ENCODE measurements at regions not wholly inside any gene's neighbourhood (a gene's known extent, or its start where the extent isn't known, plus 50 kb on each side); places are given as distances from the start of the nearest gene placed in this dataset.

GRCh38 chr6:166750108-166750793, 123.2 kb upstream of the RPS6KA2 start:
- Histone ChIP-seq H4K20me1 (ENCODE audit: low read depth) (no peaks in the 10 kb centered on the region), H3K27me3 (no peaks in the 10 kb centered on the region), H3K9ac (no peak overlapping the region), H3K79me2 (ENCODE audit: low read depth) (no peaks in the 10 kb centered on the region), H3F3A (ENCODE audit: low read depth) (peaks cover 20% of the 10 kb centered on the region), H3K36me3 (no peaks in the 10 kb centered on the region), H3K9me3 (ENCODE audit: low read depth) (no peaks in the 10 kb centered on the region), H3K4me2 (no peak overlapping the region), H3K27ac (no peak overlapping the region), H3K4me1 (peaks cover 24% of the 10 kb centered on the region), H3K4me3 (no peak overlapping the region), H2AFZ (replicated peaks) (no peak overlapping the region)
- no peak for TF ChIP-seq EZH2phosphoT487 (IDR thresholded peaks at IDR 0.05)
- TF ChIP-seq CTCF (IDR thresholded peaks at IDR 0.05), result no peak
- no peak for TF ChIP-seq EZH2 (IDR thresholded peaks at IDR 0.05)
- H3K4me3 Mint-ChIP-seq, result peak overlapping the region; percentile 1
- peak overlapping the region; percentile 18 for H3K27ac Mint-ChIP-seq
- no peaks in the 10 kb centered on the region for H3K9me3 Mint-ChIP-seq
- no peaks in the 10 kb centered on the region for H3K36me3 Mint-ChIP-seq
- peaks cover 26% of the 10 kb centered on the region for H3K4me1 Mint-ChIP-seq
- H3K27me3 Mint-ChIP-seq (ENCODE audit: insufficient read depth, low read depth), result peaks cover 4% of the 10 kb centered on the region
- peak; percentile 34 for DNase-seq (ENCODE audit: low spot score)

DNA sequence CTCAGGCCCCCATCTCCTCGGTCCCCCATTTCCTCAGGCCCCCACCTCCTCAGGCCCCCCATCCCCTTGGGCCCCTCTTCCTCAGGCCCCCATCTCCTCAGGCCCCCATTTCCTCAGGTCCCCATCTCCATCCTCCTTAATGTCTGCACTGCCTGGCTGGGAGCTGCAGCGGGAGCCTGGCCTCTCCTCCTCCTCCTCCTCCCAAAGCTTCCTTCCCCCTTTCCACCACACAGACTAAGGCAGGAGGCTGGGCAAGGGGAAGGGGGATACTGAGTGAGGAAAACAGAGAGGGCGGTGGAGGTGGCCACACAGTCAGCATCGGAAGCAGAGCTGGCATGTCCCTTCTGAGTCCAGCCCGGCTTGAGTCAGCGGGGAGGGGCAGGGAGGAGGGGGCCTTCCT, 122.6 kb upstream of the RPS6KA2 start:
- Histone ChIP-seq H2AFZ (replicated peaks) (no peak overlapping the region), H3K36me3 (no peaks in the 10 kb centered on the region), H3K9ac (no peak overlapping the region), H3K27ac (no peak overlapping the region), H3K79me2 (ENCODE audit: low read depth) (no peaks in the 10 kb centered on the region), H3K9me3 (ENCODE audit: low read depth) (no peaks in the 10 kb centered on the region), H3K4me3 (no peak overlapping the region), H3K27me3 (no peaks in the 10 kb centered on the region), H3F3A (ENCODE audit: low read depth) (peaks cover 20% of the 10 kb centered on the region), H3K4me1 (peaks cover 24% of the 10 kb centered on the region), H4K20me1 (ENCODE audit: low read depth) (no peaks in the 10 kb centered on the region), H3K4me2 (no peak overlapping the region)
- TF ChIP-seq EZH2phosphoT487 (IDR thresholded peaks at IDR 0.05) (no peak), EZH2 (IDR thresholded peaks at IDR 0.05) (no peak), CTCF (IDR thresholded peaks at IDR 0.05) (no peak)
- Mint-ChIP-seq H3K4me1 (peaks cover 26% of the 10 kb centered on the region), H3K27me3 (ENCODE audit: insufficient read depth, low read depth) (peaks cover 4% of the 10 kb centered on the region), H3K4me3 (no peak overlapping the region), H3K27ac (peak overlapping the region; percentile 66), H3K36me3 (no peaks in the 10 kb centered on the region), H3K9me3 (no peaks in the 10 kb centered on the region)
- no peak for DNase-seq (ENCODE audit: low spot score)

DNA sequence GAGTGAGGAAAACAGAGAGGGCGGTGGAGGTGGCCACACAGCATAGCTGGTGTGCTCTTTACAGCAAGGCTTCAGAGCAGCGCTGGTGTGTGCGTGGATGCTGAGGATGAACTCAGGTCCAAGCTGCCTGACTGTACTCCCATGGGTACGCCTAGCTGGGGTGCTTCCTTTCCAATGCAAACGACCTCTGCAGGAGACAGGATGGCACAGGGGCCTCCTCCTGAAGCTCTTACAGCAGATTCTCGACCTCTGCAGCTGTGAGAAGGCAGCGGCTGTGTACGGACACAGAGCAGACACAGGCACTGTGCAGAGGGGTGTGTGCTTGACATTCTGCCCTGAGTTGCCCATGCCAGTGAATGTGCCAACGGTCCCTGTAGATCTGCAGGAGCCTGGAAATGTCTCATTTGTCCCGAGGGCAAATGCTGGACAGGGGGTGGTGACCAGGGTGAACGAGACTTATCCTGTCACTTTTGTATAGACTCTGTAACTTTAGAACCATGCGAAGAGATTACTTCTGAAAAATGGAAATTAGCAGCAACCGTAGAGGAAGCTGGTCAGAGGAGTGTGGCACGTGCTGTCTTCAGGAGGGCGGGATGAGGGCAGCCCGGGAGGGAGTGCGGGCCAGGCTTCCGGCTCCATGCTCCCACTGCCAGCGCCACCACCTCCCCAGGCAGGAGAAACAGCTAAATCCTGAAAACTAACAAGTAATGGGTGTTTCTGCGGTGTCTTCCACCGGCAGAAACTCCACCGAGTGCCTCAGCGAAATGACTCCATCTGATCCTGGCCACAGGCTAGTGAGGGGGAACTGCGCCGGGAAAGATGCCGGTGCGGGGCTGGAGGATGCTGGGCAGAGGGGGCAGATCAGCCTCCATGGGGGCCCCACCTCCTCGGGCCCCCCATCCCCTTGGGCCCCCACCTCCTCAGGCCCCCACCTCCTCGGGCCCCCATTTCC, 120.9 kb upstream of the RPS6KA2 start:
- no peaks in the 10 kb centered on the region for H3K79me2 ChIP-seq (ENCODE audit: low read depth)
- DNase-seq (ENCODE audit: low spot score), result no peak
- no peak overlapping the region for H3K4me2 ChIP-seq
- Mint-ChIP-seq H3K27me3 (ENCODE audit: insufficient read depth, low read depth) (peaks cover 4% of the 10 kb centered on the region), H3K4me1 (peaks cover 34% of the 10 kb centered on the region), H3K9me3 (no peaks in the 10 kb centered on the region), H3K4me3 (no peak overlapping the region), H3K36me3 (no peaks in the 10 kb centered on the region), H3K27ac (no peak overlapping the region)
- H4K20me1 ChIP-seq (ENCODE audit: low read depth), result no peaks in the 10 kb centered on the region
- no peaks in the 10 kb centered on the region for H3K27me3 ChIP-seq
- no peak overlapping the region for H3K27ac ChIP-seq
- no peaks in the 10 kb centered on the region for H3K36me3 ChIP-seq
- H2AFZ ChIP-seq (replicated peaks), result no peak overlapping the region
- no peaks in the 10 kb centered on the region for H3K9me3 ChIP-seq (ENCODE audit: low read depth)
- H3F3A ChIP-seq (ENCODE audit: low read depth), result peaks cover 20% of the 10 kb centered on the region
- no peak overlapping the region for H3K9ac ChIP-seq
- peaks cover 30% of the 10 kb centered on the region for H3K4me1 ChIP-seq
- no peak overlapping the region for H3K4me3 ChIP-seq
- TF ChIP-seq CTCF (IDR thresholded peaks at IDR 0.05) (no peak), EZH2 (IDR thresholded peaks at IDR 0.05) (no peak), EZH2phosphoT487 (IDR thresholded peaks at IDR 0.05) (no peak)

All from neural progenitor cell (in vitro differentiated cells).